SH-SY5Y (cell line): ENCODE measurements at regions not wholly inside any gene's neighbourhood (a gene's known extent, or its start where the extent isn't known, plus 50 kb on each side); places are given as distances from the start of the nearest gene placed in this dataset.

Source experiments
- GATA2 ChIP-seq: IDR thresholded peaks from 2 replicates; pipeline ENCODE4 v1.6.1; 2011; ENCODE audit warnings: mild to moderate bottlenecking, low read depth, low read length
- GATA3 ChIP-seq: IDR thresholded peaks from 2 replicates; pipeline ENCODE4 v1.6.1; 2011; ENCODE audit warnings: low read depth, mild to moderate bottlenecking, low read length, moderate library complexity

DNA sequence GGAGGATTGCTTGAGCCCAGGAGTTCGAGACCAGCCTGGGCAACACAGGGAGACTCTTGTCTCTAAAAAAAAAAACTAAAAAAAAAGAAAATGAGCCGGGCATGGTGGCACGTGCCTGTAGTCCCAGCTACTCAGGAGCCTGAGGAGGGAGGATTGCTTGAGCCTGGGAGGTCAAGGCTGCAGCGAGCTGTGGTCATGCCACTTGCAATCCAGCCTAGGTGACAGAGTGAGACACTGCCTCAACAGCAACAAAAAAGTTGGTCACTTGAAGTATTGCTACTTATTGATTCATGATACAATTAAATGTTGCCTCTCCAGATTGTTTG is 57.9 kb upstream of the CXADR start:
- TF ChIP-seq GATA3 (no peak), GATA2 (no peak)
